IPS DF 19.7 (cell line): ENCODE measurements at regions not wholly inside any gene's neighbourhood (a gene's known extent, or its start where the extent isn't known, plus 50 kb on each side); places are given as distances from the start of the nearest gene placed in this dataset.

ENCODE experiments used
- DNase-seq: peaks from one replicate; pipeline ENCODE4 v3.0.0-alpha.2; 2013; ENCODE audit warnings: low read depth, low spot score

DNA sequence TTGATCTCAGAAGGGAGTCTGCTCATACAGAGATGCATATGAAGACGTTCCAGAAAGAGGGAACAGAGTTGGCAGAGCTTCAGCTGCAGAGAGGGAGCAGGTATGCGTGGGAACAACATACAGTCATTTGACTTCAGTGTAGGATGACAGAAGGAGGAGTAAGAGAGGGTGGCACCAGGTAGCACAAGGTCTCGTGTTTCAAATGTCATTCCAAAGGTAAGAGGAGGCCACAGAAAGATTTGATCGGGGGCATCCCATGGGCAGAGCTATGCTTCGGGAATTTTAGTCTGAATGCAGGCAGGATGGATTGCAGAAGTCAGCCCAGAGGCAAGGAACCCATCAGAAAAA is 367.1 kb downstream of the CDK5RAP2 start:
- DNase-seq = no peak

DNA sequence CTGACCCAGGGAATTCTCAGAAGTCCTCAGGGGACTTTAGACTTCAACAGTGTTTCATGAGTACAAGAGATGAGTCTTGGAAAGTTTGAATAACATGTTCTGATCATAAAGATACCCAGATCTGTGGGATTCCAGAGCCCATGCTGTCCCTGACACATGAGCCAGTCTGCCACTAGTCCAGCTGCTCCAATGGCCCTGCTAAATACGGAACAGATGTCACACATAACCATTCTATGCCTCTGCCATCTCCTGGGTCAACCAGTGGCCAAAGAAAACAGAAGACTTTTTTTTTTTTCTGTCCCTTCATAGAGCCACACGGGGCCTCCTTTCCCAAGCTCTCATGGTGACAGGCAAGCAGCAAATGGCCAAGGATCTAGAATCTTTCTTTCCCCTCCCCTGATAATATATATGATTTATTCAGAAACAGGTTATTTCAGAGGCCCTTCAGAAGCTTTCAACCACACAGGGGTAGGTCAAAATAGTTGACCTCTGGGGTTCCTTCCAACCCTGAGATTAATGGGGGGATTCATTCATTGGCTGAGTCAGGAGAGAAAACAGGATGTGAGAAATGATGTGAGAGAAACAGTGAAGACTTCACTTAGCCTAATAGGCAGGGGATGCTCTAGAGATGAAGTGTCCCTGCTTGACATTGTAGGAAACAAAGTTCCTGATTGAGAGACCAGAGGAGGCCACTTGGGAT is 367.7 kb downstream of the CDK5RAP2 start:
- DNase-seq = no peak

DNA sequence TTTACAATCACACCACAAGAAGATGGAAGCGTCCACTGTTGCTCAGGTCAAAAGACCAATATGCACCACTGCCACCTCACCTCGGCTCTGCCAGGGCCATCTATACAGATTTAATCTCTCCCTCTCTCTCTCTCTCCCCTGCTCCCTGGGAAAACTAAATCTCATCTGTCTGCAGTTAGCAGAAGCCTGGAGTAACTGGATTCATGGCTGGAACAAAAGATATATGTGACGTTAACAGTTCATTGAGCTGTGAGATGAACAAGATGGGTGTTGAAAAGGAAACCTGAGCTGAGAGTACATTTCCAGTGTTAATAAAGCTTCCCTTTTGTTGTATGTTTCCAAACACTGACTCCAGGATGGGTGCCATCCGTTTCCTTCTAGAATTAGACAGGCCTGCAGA is 369.7 kb downstream of the CDK5RAP2 start:
- no peak for DNase-seq

DNA sequence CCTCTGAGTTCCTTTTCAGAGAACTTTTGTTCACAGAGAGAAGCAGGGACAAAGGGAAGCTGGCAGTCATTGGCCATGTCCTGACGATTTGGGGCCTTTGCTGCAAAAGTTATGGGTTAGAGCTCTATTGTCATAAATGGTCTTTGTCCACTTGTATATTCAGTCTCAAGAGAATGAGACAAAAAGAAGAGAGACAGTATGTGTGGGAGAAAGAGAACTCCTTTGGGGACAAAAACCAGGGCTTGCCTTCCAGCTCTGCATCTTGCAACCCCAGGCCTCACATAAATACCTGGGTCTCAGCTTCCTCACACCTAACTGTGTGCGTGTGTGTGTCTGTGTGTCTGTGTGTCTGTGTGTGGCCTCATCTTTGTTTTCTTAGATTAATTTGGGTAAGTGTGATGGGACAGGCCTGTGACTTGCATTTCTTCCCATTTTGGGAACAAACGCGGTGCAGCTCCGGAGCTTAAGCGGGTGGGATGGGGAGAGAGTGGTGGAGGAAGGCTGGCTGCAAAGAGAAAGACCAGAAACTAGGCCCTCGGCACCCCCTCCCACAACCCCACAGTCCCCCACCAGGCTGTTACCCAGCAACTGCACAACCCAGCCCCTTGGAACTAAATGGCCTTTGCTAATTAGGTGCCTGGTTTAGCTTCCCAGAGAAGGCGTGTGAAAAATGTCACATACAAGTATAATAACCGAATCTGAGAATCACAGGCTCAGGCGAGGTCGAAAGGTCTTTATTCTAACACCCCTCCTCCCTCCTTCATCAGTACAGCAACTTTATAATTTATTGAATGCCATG is 376.9 kb downstream of the CDK5RAP2 start:
- DNase-seq = no peak

DNA sequence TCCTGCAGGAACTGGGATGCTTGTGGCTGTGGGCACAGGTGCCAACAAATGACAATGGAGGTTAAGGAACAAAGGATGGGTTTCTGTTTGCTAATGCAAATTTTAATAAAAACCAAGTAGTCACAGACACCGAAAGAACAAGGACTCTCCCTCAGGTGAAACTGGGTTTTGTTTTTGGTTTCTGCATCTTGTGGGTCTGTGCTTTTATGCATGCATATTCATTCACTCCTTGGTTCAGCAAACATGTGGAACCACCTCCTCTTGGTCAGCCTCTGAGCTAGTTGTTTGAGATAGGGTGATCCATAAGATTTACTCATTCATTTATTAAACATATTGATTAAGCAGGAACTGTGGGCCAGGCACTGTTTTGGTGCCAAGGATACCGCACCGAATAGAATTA is 381.9 kb downstream of the CDK5RAP2 start:
- no peak for DNase-seq

DNA sequence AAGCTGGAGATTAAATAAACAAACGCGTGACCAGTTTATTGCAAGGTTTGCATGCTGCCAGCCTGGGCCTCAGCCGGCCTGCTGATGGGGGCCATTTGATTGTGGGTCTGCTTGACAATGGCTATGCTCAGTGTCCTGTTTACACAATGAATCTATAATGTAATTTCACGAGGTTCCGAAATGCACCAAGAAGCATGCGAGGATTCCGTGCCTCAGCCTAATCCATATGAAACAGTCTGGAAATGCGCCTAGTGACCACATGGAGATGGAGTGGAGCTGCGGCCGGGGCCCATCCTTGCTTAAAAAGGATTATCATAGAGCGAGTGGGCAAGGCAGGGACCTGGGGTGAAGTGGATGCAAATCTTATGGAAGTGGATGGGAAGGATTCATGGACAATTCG is 382.4 kb downstream of the CDK5RAP2 start:
- no peak for DNase-seq

DNA sequence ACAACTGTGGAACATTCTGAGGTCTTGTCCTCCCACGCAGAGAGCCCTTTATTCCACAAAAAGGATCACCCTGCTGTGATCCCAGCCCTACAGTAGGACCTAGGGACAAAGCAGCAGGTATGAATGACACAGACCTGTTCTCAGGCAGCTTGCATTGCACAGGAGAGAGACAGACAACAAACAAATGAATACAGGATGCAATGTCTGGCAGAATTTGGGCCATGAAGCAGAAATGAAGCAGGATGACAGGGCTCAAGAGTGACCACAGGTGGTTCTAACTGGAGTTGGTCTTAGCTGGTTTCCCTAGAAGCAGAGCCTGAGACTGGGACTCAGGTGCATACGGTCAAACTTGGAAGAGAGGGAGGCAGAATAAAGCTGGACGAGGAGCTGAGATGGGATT is 388.8 kb downstream of the CDK5RAP2 start:
- DNase-seq = no peak

DNA sequence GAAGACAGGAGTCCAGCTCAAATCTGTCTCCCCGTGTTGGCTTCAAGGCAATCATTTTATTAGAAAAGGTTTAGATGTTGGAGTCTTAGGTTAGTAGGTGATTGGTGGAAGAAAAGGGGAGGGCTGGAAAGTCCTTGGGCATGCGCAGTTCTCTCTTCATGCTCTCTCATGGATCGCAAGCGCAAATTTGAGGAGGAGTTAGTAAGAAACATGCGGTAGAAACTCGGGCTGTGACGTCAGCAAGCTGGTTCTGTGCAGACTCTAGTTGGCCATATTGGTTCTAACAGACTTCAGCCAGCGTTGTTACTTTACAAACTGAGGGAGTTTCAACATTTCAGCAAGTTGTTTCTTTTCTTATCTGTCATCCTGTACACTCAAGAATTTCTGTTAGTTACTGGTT is 392.2 kb downstream of the CDK5RAP2 start:
- no peak for DNase-seq

DNA sequence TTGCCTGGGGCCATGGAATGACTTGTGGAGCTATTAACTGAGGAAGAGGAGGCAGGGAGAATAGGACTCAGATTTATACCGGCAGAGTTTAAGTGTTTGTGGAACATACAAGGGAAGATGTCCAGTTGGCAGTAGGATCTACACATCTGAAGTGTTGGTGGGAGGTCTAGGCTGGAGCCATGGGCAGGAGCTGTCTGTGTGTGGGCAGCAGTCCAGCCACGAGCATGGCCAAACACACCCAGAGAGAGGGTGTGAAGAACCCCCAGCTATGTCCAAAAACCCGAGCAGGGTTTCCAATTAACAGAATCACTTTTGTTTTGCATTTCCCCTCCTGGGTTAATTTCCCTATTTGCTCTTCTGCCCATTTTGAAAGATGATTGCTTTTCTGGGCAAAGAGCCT is 393.7 kb downstream of the CDK5RAP2 start:
- no peak for DNase-seq

DNA sequence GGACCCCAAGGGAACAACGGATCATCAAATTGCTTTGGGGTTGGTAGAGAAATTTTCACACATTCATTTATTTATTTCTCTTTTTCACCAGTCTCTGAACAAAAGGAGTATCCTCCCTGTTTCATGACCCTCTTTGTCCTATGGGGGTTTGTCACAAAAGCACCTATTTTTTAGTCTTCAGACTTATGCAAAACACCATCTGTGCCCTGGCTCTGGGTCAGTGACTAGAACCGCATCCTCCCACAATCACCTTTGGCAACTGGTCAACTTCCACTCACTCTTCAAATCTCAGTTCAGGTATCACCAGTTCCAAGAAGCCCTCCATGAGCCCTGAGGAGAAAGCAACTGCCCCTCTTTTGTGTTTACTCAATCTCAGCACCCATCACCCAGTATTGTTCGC is 395.7 kb downstream of the CDK5RAP2 start:
- no peak for DNase-seq

DNA sequence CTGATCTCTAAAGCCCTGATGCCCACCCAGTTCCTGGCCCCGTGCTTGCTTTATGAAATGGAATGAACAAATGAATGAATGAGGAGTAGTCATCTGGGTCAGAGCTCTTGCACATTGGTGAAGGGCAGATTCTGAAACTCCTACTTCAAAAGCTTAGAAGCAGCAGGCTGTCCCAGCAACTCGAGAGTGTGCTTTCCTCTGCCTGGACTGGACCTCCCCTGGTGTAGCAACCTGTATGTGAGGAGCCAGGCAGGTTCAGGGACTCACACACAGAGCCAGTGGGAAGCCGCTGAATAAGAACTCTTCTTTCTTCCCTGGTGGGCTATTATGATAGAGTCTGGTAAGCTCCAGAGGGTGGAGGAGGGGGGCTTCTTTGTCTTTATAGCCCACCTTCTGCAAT is 396.4 kb downstream of the CDK5RAP2 start:
- DNase-seq = no peak

DNA sequence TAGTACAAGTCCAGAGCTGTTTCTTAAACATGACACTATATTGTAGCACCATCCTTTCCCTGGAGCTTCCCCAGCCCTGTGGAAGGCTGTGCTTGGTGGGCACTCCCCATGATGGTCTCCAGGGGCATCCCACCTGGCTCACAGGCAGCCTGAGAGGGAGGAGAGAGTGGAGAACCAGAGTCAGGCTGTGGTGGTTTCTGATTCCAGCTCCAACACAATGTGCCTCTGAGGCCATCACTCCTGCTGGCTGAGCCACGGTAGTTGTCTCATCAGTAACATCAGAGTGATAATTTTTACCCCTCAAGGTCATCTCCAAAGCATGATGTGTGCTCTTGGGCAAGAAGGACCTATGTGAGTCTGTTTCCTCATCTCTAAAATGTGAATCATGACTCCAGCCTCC is 398.0 kb downstream of the CDK5RAP2 start:
- no peak for DNase-seq

DNA sequence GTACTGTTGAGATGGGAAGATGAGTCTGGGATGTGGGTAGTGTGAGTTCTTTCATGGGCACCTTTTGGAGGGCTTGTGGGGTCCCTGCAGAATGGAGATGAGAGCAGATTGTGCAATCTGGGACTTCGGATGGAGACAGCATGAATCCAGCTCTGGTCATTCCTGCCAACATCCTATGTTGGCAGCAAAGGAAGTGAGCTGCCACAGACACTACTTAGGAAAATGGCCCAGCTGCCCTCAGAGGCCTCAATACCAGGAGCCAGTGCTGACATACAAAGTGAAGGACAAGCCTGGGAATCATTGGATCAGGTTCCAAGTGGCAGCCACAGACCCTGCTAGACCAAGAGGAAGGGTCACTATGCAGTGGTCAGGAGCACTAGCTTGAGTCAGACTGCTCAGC is 402.8 kb downstream of the CDK5RAP2 start:
- no peak for DNase-seq

DNA sequence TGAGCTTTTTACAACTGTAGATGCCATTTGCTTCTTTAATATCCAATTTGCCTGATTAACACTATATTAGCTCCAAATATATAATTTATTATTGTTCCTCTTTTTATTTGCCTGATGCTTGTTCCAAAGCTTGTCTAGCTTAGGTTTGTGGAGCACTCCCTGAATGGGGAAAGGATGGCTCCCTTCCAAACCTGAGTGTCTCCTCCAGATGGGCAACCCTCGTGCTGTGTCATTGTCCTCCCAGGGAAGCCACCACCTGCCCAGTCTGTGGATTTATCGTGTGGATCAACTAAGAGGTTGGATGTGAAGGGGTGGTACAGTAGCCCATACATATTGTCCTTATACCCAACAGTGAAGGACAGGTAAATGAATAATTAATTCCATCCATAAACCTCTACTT is 404.9 kb downstream of the CDK5RAP2 start:
- DNase-seq = no peak

DNA sequence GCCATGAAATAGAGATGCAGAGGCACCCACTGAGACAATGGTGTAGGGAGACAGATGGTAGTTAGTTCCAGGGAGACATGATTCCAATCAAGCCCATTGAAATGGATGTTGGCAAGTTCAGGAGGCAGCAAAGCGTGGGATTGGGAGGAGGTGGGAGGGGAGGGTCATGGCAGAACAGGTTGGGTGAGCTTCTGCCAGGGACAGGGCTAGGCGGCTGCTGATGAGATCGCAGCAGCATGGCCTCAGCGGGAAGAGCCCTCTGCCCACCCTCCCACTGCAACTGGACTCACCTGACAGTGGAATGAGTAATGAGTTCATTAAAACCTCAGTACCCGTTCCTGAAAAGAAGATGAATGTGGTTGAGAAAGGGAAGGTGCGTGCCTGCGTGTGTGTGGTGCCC is 418.2 kb downstream of the CDK5RAP2 start:
- no peak for DNase-seq

DNA sequence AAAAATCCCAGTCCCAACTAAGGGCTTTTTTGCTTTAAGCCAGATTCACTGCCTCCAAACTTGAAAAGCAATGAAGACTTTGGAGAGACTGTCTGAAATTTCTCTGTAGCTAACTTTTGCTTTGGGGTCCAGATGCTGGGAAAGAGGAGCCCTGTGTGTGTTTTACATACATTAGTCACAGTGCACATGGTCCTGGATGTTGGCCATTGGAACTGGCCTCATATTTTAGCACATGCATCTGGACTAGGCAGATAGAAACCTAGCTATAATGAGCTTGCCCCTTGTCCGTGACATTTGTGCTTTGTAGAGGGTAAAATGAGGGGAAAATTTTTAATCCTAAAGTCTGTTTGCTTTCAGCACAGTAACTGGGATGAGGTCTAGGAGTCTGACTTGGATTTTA is 421.7 kb downstream of the CDK5RAP2 start:
- no peak for DNase-seq

DNA sequence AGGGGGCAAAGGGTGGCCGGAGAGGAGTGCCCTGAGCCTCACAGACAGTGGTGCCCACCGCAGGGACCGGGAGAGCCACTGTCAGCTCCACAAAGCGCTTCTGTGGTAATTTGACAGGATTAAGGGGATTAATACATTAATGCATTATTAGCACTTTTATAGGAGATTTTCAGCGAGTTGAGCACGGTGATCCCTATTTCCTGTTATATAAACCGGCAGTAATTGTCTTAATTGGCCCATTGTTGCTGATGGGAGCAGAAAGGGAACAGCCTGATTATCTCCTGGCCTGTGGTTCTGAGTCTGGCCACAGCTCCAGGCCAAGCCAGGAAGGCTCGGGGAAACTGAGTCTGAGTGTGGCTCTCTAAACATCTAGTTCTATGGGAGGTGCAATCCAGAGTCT is 423.6 kb downstream of the CDK5RAP2 start:
- DNase-seq = no peak

DNA sequence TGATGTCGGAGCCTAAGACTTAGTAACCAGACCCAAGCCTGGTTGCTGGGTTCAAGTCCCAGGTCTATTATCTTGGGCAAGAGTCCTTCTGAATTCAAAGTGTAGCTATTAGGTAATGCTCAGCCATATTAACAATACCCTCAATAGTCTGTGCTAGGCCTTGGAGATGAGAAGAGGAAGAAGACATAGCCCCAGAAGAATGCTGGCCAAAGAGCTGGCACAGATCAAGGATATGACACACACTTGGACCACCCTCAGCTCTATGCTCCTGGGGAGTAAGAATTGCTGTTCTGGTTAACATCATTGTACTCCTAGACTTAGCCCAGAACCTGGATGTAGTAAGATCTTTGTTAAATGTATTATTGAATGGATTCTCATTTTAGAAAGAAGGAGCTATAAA is 426.7 kb downstream of the CDK5RAP2 start:
- no peak for DNase-seq

DNA sequence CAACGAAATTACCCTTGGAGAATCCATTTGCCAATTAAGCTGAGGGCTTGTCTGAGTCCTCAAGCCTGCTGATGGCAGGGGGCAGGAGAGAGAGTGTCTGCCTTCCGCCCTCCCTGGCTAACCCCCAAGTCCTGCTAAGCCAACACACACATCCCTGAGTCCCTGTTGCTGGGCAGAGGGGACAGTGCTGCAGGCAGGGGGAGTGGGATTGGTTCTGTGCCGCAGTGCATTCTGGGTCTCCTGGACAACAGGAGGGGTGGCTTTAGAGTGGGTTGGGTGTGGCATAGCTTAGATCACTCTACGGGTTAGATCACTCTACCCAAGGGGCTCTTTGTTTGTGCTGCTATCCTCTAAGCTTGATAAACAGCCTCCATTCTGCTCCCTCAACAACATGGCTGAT is 427.7 kb downstream of the CDK5RAP2 start:
- DNase-seq = peak; percentile 60

DNA sequence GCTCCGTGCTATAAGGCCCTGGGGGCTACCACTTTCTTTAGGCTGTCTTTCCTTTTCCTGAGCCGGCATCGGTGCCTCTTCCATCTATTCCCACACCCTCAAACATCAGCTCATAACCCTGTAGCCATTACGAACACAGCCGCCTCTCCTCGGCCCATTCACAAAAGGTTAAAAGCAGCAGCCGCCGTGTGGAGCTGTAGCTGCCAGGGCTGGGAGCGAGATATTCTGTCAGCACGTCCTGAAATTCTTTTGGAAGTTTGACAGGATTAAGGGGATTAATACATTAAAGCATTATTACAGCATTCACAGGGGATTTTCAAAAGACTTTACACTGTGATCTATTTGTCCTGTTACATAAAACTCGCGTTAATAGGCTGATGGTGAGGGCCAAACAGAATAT is 428.2 kb downstream of the CDK5RAP2 start:
- no peak for DNase-seq

DNA sequence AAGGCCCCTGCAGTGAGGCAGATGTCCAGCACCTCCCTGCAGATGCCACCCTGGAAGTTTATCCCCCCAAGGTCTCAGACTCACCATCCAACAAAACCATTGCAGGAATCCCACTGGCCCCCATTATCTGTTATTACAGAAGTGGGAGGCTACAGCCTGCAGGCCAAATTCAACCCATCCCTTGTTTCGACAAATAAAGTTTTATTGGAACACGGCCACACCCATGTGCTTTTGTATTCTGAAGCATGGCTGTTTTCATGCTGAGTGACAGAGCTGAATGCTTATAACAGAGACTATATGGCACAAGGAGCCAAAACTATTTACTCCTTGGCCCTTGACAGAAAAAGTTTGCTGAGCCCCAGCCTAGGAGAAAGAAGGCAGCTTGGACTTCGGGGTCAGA is 428.8 kb downstream of the CDK5RAP2 start:
- no peak for DNase-seq

DNA sequence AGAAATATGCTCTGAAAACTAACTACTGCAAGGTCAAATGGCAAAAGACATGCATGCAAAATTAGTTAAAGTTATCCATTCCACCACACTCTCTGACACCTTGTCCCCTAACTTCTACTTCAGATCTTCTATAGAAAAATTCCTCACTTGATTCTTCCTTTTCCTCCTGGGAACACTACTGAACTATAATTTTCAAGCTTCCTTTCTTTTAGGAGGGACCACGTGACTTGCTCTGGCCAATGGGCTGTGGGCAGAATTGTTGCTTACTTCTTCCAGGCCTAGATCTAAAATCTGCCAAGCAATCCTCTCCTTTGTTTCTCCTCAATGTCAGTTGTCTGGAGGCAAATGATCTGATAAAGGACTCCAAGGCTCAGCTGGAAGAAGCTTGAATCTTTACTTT is 441.0 kb downstream of the CDK5RAP2 start:
- DNase-seq = no peak

DNA sequence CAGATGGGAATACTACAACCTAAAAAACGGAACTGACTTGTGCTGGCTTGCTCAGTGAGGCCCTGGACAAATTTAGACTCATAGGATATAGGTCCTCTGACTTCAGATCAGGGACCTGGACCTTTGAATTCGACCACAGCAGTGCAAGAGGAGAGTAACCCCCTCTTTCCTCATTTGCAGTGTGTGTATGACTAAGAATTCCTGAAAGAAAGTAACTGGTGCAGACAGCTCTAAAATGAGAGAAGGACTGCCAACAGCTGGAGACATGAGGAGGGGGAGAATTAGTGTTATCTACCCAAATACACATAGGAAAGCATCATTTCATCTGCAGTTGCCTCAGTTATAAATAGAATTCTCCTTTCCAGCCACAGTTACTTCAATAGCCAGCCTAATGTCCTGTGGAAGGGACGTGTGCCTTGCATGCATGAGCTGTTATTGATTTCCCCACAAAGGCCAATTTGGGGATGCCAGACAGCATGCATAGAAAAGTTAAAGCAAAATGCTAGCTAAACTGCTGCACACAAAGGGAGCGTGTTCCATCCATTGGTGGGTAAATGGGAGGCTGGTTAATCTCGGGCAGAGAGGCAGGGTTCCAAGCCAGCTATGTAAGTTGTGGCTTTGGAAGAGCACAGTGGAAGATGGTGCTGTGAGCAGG is 442.7 kb downstream of the CDK5RAP2 start:
- DNase-seq = no peak
